ENCODE measurements at regions not wholly inside any gene's neighbourhood (a gene's known extent, or its start where the extent isn't known, plus 50 kb on each side); places are given as distances from the start of the nearest gene placed in this dataset.

GRCh38 chr10:36063396-36063795 is 421.3 kb upstream of the FZD8 start:
- TF ChIP-seq POLR2A (IDR thresholded peaks at IDR 0.05; ENCODE audit: low read depth, low read length) (no peak), TAF1 (IDR thresholded peaks at IDR 0.05; ENCODE audit: low read depth, low read length) (no peak), POLR2AphosphoS5 (IDR thresholded peaks at IDR 0.05; ENCODE audit: low read depth, low read length) (no peak)

Data from GM12891 (cell line).